GM18907 (cell line): ENCODE measurements at regions not wholly inside any gene's neighbourhood (a gene's known extent, or its start where the extent isn't known, plus 50 kb on each side); places are given as distances from the start of the nearest gene placed in this dataset.
"Not testable (repeated sequence)": the region's sequence is repeated elsewhere in the genome, so short reads cannot be mapped to it uniquely, and the experiment has no call there.

Experiments used
- ATAC-seq: cut with Tn5 transposase; IDR thresholded peaks from one replicate; pipeline ENCODE4 v1.9.1; 2021; ENCODE audit warnings: mild to moderate bottlenecking, moderate library complexity; ENCODE audit not compliant: unreplicated experiment

- no peak for ATAC-seq
Observed at GRCh38 chr4:101421386-101421785, 74.1 kb upstream of the PPP3CA start.

GRCh38 chr4:101420661-101421060 is 73.3 kb upstream of the PPP3CA start:
- no peak for ATAC-seq

- ATAC-seq, result peak; percentile 86
Observed at GRCh38 chr4:101419336-101420135, 72.2 kb upstream of the PPP3CA start.

GRCh38 chr4:101418466-101418865 is 71.1 kb upstream of the PPP3CA start:
- peak; percentile 3 for ATAC-seq

- ATAC-seq, result peak; percentile 88
Observed at GRCh38 chr4:101418055-101418454, 70.7 kb upstream of the PPP3CA start.

- no peak for ATAC-seq
Observed at GRCh38 chr4:101417046-101417445, 69.7 kb upstream of the PPP3CA start.

- no peak for ATAC-seq
Observed at GRCh38 chr4:101415962-101416361, 68.6 kb upstream of the PPP3CA start.

GRCh38 chr4:101414496-101414895 is 67.2 kb upstream of the PPP3CA start:
- no peak for ATAC-seq

GRCh38 chr4:101411926-101412325 is 64.6 kb upstream of the PPP3CA start:
- ATAC-seq, result no peak

GRCh38 chr4:101411281-101411910 is 64.1 kb upstream of the PPP3CA start:
- ATAC-seq, result not testable (repeated sequence)

GRCh38 chr4:101400096-101400495 is 52.8 kb upstream of the PPP3CA start:
- ATAC-seq, result no peak

GRCh38 chr4:101398807-101399206 is 51.5 kb upstream of the PPP3CA start:
- no peak for ATAC-seq
